H1 (cell line): ENCODE measurements at regions not wholly inside any gene's neighbourhood (a gene's known extent, or its start where the extent isn't known, plus 50 kb on each side); places are given as distances from the start of the nearest gene placed in this dataset.

Experiments
- ASH2L ChIP-seq: fragments of 200-600, 300-600 bp; sonication (generic); IDR thresholded peaks from one replicate; pipeline ENCODE4 v1.7.1; 2017; ENCODE audit warnings: low read length
- ATF3 ChIP-seq: IDR thresholded peaks from 2 replicates; pipeline ENCODE4 v1.6.1; 2011; ENCODE audit warnings: low read depth, mild to moderate bottlenecking, low read length; ENCODE audit not compliant: insufficient read depth
- CBX8 ChIP-seq: fragments of 300-800, 300-1000 bp; sonication (generic); IDR thresholded peaks from 2 replicates; pipeline ENCODE4 v1.7.1; 2016; ENCODE audit warnings: low read depth, low read length, borderline replicate concordance
- CHD1 ChIP-seq: IDR thresholded peaks from 2 replicates; pipeline ENCODE4 v1.6.1; 2012; ENCODE audit warnings: low read depth, low read length, improper control_type of control experiment
- KDM1A ChIP-seq: fragments of 200-600, 300-600 bp; sonication (generic); IDR thresholded peaks from 2 replicates; pipeline ENCODE4 v1.7.1; 2016; ENCODE audit warnings: mild to moderate bottlenecking, low read length, borderline replicate concordance
- NRF1 ChIP-seq: IDR thresholded peaks from 2 replicates; pipeline ENCODE4 v1.6.1; 2011; ENCODE audit warnings: mild to moderate bottlenecking, low read depth, low read length, improper control_type of control experiment
- SP2 ChIP-seq: IDR thresholded peaks from 2 replicates; pipeline ENCODE4 v1.6.1; 2012; ENCODE audit warnings: mild to moderate bottlenecking, low read length, inconsistent platforms
- TF ChIP-seq, protein P1 (sequence below): fragments of 300-600 bp; sonication (generic); IDR thresholded peaks from 2 replicates; pipeline ENCODE4 v1.7.1; 2012; ENCODE audit warnings: low read length, moderate library complexity, mild to moderate bottlenecking, inconsistent platforms; ENCODE audit not compliant: insufficient replicate concordance
- TF ChIP-seq, protein P2 (sequence below): IDR thresholded peaks from 2 replicates; pipeline ENCODE4 v1.6.1; 2011; ENCODE audit warnings: low read length, improper control_type of control experiment

DNA sequence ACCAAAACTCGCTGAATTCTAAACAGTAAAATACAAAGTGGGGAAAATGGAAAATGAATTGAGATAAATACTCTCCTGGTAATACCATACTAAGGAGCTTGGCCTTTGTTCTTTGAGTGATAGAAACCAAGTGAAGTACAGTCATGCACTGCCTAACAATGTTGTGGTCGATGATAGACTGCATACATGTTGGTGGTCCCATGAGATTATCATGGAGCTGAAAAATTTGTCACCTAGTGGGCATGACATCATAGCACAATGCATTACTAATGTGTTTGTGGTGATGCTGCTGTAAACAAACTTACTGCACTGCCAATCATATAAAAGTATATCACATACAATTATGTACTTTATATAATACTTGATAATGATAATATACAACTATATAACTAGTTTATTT, 419.1 kb downstream of the ARL4A start (continued):
- TF ChIP-seq, protein P1, sequence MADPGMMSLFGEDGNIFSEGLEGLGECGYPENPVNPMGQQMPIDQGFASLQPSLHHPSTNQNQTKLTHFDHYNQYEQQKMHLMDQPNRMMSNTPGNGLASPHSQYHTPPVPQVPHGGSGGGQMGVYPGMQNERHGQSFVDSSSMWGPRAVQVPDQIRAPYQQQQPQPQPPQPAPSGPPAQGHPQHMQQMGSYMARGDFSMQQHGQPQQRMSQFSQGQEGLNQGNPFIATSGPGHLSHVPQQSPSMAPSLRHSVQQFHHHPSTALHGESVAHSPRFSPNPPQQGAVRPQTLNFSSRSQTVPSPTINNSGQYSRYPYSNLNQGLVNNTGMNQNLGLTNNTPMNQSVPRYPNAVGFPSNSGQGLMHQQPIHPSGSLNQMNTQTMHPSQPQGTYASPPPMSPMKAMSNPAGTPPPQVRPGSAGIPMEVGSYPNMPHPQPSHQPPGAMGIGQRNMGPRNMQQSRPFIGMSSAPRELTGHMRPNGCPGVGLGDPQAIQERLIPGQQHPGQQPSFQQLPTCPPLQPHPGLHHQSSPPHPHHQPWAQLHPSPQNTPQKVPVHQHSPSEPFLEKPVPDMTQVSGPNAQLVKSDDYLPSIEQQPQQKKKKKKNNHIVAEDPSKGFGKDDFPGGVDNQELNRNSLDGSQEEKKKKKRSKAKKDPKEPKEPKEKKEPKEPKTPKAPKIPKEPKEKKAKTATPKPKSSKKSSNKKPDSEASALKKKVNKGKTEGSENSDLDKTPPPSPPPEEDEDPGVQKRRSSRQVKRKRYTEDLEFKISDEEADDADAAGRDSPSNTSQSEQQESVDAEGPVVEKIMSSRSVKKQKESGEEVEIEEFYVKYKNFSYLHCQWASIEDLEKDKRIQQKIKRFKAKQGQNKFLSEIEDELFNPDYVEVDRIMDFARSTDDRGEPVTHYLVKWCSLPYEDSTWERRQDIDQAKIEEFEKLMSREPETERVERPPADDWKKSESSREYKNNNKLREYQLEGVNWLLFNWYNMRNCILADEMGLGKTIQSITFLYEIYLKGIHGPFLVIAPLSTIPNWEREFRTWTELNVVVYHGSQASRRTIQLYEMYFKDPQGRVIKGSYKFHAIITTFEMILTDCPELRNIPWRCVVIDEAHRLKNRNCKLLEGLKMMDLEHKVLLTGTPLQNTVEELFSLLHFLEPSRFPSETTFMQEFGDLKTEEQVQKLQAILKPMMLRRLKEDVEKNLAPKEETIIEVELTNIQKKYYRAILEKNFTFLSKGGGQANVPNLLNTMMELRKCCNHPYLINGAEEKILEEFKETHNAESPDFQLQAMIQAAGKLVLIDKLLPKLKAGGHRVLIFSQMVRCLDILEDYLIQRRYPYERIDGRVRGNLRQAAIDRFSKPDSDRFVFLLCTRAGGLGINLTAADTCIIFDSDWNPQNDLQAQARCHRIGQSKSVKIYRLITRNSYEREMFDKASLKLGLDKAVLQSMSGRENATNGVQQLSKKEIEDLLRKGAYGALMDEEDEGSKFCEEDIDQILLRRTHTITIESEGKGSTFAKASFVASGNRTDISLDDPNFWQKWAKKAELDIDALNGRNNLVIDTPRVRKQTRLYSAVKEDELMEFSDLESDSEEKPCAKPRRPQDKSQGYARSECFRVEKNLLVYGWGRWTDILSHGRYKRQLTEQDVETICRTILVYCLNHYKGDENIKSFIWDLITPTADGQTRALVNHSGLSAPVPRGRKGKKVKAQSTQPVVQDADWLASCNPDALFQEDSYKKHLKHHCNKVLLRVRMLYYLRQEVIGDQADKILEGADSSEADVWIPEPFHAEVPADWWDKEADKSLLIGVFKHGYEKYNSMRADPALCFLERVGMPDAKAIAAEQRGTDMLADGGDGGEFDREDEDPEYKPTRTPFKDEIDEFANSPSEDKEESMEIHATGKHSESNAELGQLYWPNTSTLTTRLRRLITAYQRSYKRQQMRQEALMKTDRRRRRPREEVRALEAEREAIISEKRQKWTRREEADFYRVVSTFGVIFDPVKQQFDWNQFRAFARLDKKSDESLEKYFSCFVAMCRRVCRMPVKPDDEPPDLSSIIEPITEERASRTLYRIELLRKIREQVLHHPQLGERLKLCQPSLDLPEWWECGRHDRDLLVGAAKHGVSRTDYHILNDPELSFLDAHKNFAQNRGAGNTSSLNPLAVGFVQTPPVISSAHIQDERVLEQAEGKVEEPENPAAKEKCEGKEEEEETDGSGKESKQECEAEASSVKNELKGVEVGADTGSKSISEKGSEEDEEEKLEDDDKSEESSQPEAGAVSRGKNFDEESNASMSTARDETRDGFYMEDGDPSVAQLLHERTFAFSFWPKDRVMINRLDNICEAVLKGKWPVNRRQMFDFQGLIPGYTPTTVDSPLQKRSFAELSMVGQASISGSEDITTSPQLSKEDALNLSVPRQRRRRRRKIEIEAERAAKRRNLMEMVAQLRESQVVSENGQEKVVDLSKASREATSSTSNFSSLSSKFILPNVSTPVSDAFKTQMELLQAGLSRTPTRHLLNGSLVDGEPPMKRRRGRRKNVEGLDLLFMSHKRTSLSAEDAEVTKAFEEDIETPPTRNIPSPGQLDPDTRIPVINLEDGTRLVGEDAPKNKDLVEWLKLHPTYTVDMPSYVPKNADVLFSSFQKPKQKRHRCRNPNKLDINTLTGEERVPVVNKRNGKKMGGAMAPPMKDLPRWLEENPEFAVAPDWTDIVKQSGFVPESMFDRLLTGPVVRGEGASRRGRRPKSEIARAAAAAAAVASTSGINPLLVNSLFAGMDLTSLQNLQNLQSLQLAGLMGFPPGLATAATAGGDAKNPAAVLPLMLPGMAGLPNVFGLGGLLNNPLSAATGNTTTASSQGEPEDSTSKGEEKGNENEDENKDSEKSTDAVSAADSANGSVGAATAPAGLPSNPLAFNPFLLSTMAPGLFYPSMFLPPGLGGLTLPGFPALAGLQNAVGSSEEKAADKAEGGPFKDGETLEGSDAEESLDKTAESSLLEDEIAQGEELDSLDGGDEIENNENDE = no peak
- TF ChIP-seq NRF1 (no peak), ATF3 (no peak), KDM1A (no peak), CHD1 (no peak), SP2 (no peak), CBX8 (no peak), ASH2L (no peak)
- TF ChIP-seq, protein P2, sequence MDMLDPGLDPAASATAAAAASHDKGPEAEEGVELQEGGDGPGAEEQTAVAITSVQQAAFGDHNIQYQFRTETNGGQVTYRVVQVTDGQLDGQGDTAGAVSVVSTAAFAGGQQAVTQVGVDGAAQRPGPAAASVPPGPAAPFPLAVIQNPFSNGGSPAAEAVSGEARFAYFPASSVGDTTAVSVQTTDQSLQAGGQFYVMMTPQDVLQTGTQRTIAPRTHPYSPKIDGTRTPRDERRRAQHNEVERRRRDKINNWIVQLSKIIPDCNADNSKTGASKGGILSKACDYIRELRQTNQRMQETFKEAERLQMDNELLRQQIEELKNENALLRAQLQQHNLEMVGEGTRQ = no peak
